ENCODE measurements at regions not wholly inside any gene's neighbourhood (a gene's known extent, or its start where the extent isn't known, plus 50 kb on each side); places are given as distances from the start of the nearest gene placed in this dataset.

DNA sequence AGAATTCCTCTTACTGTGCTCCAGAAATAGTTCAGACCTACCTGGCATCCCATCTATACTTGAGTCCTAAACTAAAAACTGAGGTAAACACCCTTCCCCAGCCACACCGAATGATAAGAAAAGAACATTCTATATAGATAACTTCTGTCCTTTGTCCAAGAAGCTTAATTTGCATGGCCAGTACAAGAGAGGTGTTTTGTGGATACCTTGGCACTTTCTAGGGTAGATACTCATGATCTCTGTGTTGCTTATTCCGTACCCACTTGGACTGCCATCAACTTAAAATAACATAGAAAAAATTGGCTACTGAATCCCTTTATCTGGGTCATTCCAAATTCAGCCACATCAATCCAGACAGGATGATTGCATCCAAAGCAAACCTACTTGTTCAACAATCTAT, 1050.4 kb downstream of the STIM2 start:
- TF ChIP-seq POLR2A (IDR thresholded peaks at IDR 0.05; ENCODE audit: low read length) (no peak), GATA1 (IDR thresholded peaks at IDR 0.05; ENCODE audit: low read depth, low read length) (no peak)
